ENCODE measurements at regions not wholly inside any gene's neighbourhood (a gene's known extent, or its start where the extent isn't known, plus 50 kb on each side); places are given as distances from the start of the nearest gene placed in this dataset.
"Not testable (repeated sequence)": the region's sequence is repeated elsewhere in the genome, so short reads cannot be mapped to it uniquely, and the experiment has no call there.

DNA sequence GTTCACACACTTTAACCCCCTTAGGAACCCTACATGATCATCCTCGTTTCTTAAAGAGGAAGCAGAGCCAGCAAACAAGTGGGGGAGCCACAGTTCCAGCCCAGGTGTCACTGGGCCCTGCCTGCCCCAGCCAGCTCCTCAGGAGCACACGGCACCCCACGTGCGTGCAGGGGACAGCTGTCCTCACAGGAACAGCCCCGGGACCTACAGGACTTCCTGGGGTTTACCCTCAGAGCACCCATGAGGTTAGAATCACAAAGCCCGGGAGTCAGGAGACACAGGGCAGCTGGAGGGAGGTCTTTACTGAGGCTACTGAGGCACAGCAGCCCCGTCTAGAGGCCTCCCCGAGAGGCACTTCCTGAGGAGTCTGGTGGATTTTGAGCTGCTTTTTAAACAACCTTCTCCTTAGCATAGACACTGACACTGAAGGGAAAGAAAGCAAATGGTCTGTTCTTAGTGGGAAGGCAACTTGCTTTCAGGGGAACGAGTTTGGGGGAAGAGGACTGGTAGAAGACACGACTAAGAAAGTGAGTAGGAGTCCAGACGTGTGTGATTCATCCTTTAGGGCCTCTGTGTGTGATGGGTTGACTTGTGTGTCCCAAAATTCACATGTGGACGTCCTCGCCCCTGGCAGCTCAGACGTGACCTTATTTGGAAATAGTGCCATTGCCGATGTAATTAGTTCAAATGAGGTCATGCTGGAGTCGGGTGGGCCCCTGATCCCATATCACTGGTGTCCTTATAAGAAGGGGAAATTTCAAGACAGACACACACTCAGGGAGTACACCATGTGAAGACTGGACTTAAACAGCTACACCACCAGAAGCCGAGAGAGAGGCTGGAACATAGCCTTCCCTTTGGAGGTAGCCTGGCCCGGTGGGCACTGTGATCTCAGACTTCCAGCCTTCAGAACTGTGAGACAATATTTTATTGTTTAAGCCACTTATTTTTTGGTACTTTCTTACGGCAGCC lies 278.4 kb upstream of the PLGLB2 start:
- TF ChIP-seq, protein P1, sequence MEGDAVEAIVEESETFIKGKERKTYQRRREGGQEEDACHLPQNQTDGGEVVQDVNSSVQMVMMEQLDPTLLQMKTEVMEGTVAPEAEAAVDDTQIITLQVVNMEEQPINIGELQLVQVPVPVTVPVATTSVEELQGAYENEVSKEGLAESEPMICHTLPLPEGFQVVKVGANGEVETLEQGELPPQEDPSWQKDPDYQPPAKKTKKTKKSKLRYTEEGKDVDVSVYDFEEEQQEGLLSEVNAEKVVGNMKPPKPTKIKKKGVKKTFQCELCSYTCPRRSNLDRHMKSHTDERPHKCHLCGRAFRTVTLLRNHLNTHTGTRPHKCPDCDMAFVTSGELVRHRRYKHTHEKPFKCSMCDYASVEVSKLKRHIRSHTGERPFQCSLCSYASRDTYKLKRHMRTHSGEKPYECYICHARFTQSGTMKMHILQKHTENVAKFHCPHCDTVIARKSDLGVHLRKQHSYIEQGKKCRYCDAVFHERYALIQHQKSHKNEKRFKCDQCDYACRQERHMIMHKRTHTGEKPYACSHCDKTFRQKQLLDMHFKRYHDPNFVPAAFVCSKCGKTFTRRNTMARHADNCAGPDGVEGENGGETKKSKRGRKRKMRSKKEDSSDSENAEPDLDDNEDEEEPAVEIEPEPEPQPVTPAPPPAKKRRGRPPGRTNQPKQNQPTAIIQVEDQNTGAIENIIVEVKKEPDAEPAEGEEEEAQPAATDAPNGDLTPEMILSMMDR (conservative IDR thresholded peaks at IDR 0.05; ENCODE audit: low read depth, low read length) = not testable (repeated sequence)
- not testable (repeated sequence) for TF ChIP-seq EZH2 (IDR thresholded peaks at IDR 0.05; ENCODE audit: low read length, unreplicated experiment)

Data from PC-3 (cell line).